ENCODE measurements at regions not wholly inside any gene's neighbourhood (a gene's known extent, or its start where the extent isn't known, plus 50 kb on each side); places are given as distances from the start of the nearest gene placed in this dataset.

GRCh38 chr20:20970841-20971240 lies 135.3 kb downstream of the LINC00237 start:
- no peaks in the 10 kb centered on the region for H3K36me3 ChIP-seq (ENCODE audit: control insufficient read depth, insufficient read depth, low read length)
- H3K4me3 ChIP-seq (ENCODE audit: low read depth, low read length), result no peak overlapping the region
- no TSS peak for BruUV-seq (replicated peaks)
- intact Hi-C loops (cut with micrococcal nuclease; ENCODE audit: unreplicated experiment), result no loop called here
- no peaks in the 10 kb centered on the region for H3K4me1 Mint-ChIP-seq (ENCODE audit: low read depth, unreplicated experiment)
- no peak for DNase-seq
- no peaks in the 10 kb centered on the region for H3K4me1 ChIP-seq
- CTCF ChIA-PET, result no interaction called here
- TF ChIP-seq CTCF (IDR thresholded peaks at IDR 0.05; ENCODE audit: insufficient read depth in 1 of 2, low read depth in 1 of 2, low read length in 1 of 2, severe bottlenecking in 1 of 2, unreplicated experiment in 1 of 2), result no peak
- POLR2A ChIA-PET, result no interaction called here
- no peaks in the 10 kb centered on the region for H3K9me3 Mint-ChIP-seq (ENCODE audit: unreplicated experiment)
- no peaks in the 10 kb centered on the region for H3K36me3 Mint-ChIP-seq (ENCODE audit: insufficient read depth, unreplicated experiment)
- H3K27ac Mint-ChIP-seq (ENCODE audit: unreplicated experiment), result no peak overlapping the region
- no peaks in the 10 kb centered on the region for H3K9me3 ChIP-seq
- H3K27me3 Mint-ChIP-seq (ENCODE audit: insufficient read depth, unreplicated experiment), result no peaks in the 10 kb centered on the region
- no peaks in the 10 kb centered on the region for H3K27me3 ChIP-seq (replicated peaks; ENCODE audit: control insufficient read depth, insufficient read depth, low read length)
- no peak overlapping the region for H3K4me3 Mint-ChIP-seq (ENCODE audit: unreplicated experiment)

GRCh38 chr20:20969701-20970280 lies 136.4 kb downstream of the LINC00237 start:
- Mint-ChIP-seq H3K27me3 (ENCODE audit: insufficient read depth, unreplicated experiment) (no peaks in the 10 kb centered on the region), H3K4me1 (ENCODE audit: low read depth, unreplicated experiment) (no peaks in the 10 kb centered on the region), H3K4me3 (ENCODE audit: unreplicated experiment) (no peak overlapping the region), H3K27ac (ENCODE audit: unreplicated experiment) (no peak overlapping the region), H3K36me3 (ENCODE audit: insufficient read depth, unreplicated experiment) (no peaks in the 10 kb centered on the region), H3K9me3 (ENCODE audit: unreplicated experiment) (no peaks in the 10 kb centered on the region)
- no peaks in the 10 kb centered on the region for H3K9me3 ChIP-seq
- no peaks in the 10 kb centered on the region for H3K4me1 ChIP-seq
- POLR2A ChIA-PET, result no interaction called here
- no peak for DNase-seq
- H3K4me3 ChIP-seq (ENCODE audit: low read depth, low read length), result no peak overlapping the region
- CTCF ChIA-PET, result no interaction called here
- no peaks in the 10 kb centered on the region for H3K27me3 ChIP-seq (replicated peaks; ENCODE audit: control insufficient read depth, insufficient read depth, low read length)
- H3K36me3 ChIP-seq (ENCODE audit: control insufficient read depth, insufficient read depth, low read length), result no peaks in the 10 kb centered on the region
- no TSS peak for BruUV-seq (replicated peaks)
- no peak for TF ChIP-seq CTCF (IDR thresholded peaks at IDR 0.05; ENCODE audit: insufficient read depth in 1 of 2, low read depth in 1 of 2, low read length in 1 of 2, severe bottlenecking in 1 of 2, unreplicated experiment in 1 of 2)
- intact Hi-C loops (cut with micrococcal nuclease; ENCODE audit: unreplicated experiment), result no loop called here

GRCh38 chr20:20967564-20968184 lies 138.5 kb downstream of the LINC00237 start:
- TF ChIP-seq CTCF (IDR thresholded peaks at IDR 0.05; ENCODE audit: insufficient read depth in 1 of 2, low read depth in 1 of 2, low read length in 1 of 2, severe bottlenecking in 1 of 2, unreplicated experiment in 1 of 2), result no peak
- H3K27me3 Mint-ChIP-seq (ENCODE audit: insufficient read depth, unreplicated experiment), result no peaks in the 10 kb centered on the region
- no peak overlapping the region for H3K4me3 Mint-ChIP-seq (ENCODE audit: unreplicated experiment)
- H3K27ac Mint-ChIP-seq (ENCODE audit: unreplicated experiment), result no peak overlapping the region
- Histone ChIP-seq H3K27me3 (replicated peaks; ENCODE audit: control insufficient read depth, insufficient read depth, low read length) (no peaks in the 10 kb centered on the region), H3K4me3 (ENCODE audit: low read depth, low read length) (no peak overlapping the region), H3K4me1 (no peaks in the 10 kb centered on the region), H3K36me3 (ENCODE audit: control insufficient read depth, insufficient read depth, low read length) (no peaks in the 10 kb centered on the region), H3K9me3 (no peaks in the 10 kb centered on the region)
- no peak for DNase-seq
- intact Hi-C loops (cut with micrococcal nuclease; ENCODE audit: unreplicated experiment), result no loop called here
- no peaks in the 10 kb centered on the region for H3K4me1 Mint-ChIP-seq (ENCODE audit: low read depth, unreplicated experiment)
- POLR2A ChIA-PET, result no interaction called here
- H3K36me3 Mint-ChIP-seq (ENCODE audit: insufficient read depth, unreplicated experiment), result no peaks in the 10 kb centered on the region
- CTCF ChIA-PET, result no interaction called here
- no TSS peak for BruUV-seq (replicated peaks)
- no peaks in the 10 kb centered on the region for H3K9me3 Mint-ChIP-seq (ENCODE audit: unreplicated experiment)
